Lung (tissue), 11 donors: ENCODE measurements at regions not wholly inside any gene's neighbourhood (a gene's known extent, or its start where the extent isn't known, plus 50 kb on each side); places are given as distances from the start of the nearest gene placed in this dataset.

Source experiments
- ATAC-seq: fragments of 200-7000 bp; cut with Tn5 transposase; one replicate; pipeline ENCODE4 v1.9.1; 2020; ENCODE audit warnings: moderate number of reproducible peaks; ENCODE audit not compliant: insufficient read depth, low FRiP score
- DNase-seq, 3 donors: peaks; one replicate each; pipeline ENCODE4 v3.0.0-alpha.2; 2013 to 2017
- H3K27ac ChIP-seq, 2 donors: one replicate each; pipeline ENCODE4 v1.5.1; 2013; ENCODE audit warnings: mild to moderate bottlenecking in 2 of 2, moderate library complexity in 2 of 2, control low read depth in 1 of 2, inconsistent platforms in 1 of 2, low read depth in 1 of 2, low read length in 1 of 2
- H3K27me3 ChIP-seq, 3 donors: one replicate each; pipeline ENCODE4 v1.5.1; 2013; ENCODE audit warnings: low read length in 2 of 3; ENCODE audit not compliant: control insufficient read depth in 3 of 3, insufficient read depth in 3 of 3
- H3K36me3 ChIP-seq, 4 donors: one replicate each; pipeline ENCODE4 v1.5.1; 2013; ENCODE audit warnings: low read length in 4 of 4, mild to moderate bottlenecking in 1 of 4, moderate library complexity in 1 of 4; ENCODE audit not compliant: control insufficient read depth in 4 of 4, insufficient read depth in 4 of 4
- H3K4me1 ChIP-seq, 5 donors: one replicate each; pipeline ENCODE4 v1.5.1; 2013; ENCODE audit warnings: low read length in 5 of 5, mild to moderate bottlenecking in 2 of 5, moderate library complexity in 1 of 5; ENCODE audit not compliant: control insufficient read depth in 5 of 5, insufficient read depth in 5 of 5
- H3K4me3 ChIP-seq: one replicate; pipeline ENCODE4 v1.5.1; 2013; ENCODE audit warnings: mild to moderate bottlenecking, control low read depth, moderate library complexity
- H3K9ac ChIP-seq, 2 donors: one replicate each; pipeline ENCODE4 v1.5.1; 2013; ENCODE audit warnings: low read length in 2 of 2, control low read depth in 1 of 2; ENCODE audit not compliant: insufficient read depth in 1 of 2
- H3K9me3 ChIP-seq, 4 donors: one replicate each; pipeline ENCODE4 v1.5.1; 2013; ENCODE audit warnings: low read length in 3 of 4, mild to moderate bottlenecking in 1 of 4, moderate library complexity in 1 of 4; ENCODE audit not compliant: control insufficient read depth in 4 of 4, insufficient read depth in 3 of 4
- CTCF ChIP-seq: IDR thresholded peaks from 2 replicates; pipeline ENCODE4 v1.5.1; 2012; ENCODE audit warnings: mild to moderate bottlenecking; ENCODE audit errors: control extremely low read depth, extremely low read depth
- WGBS, 2 donors: extraction: QIAGEN DNeasy Blood & Tissue Kit; methylation state at CpG; one replicate each; pipeline ENCODE4 v1.1.7; 2013; 5-methylcytosine and 5-hydroxymethylcytosine counted together
- donor health status: control.
- donor health status: control.
- donor health status: Bipolar disorder and iron deficiency.
- donor health status: healthy.
- donor health status: DM: yes; HTN: yes; CAD: no.

- no peaks in the 10 kb centered on the region for H3K27me3 ChIP-seq
- WGBS, 2 donors: 95 to 97% methylated on average over 3 of the region's 3 CpGs
- H3K9ac ChIP-seq: no peak overlapping the region
- H3K36me3 ChIP-seq: peaks cover 0 to 4% (median 0%) of the 10 kb centered on the region in 4 donors
- TF ChIP-seq CTCF: no peak
- no peak overlapping the region for H3K27ac ChIP-seq
- H3K4me1 ChIP-seq: no peaks in the 10 kb centered on the region
- ATAC-seq (no peak), DNase-seq (no peak)
- peaks cover 2 to 6% (median 3%) of the 10 kb centered on the region in 4 donors for H3K9me3 ChIP-seq
- no peak overlapping the region for H3K4me3 ChIP-seq
These were observed 80.8 kb upstream of the METRNL start for GRCh38 chr17:82998637-82999036.

- ATAC-seq (no peak), DNase-seq (no peak)
- Histone ChIP-seq H3K4me3 (no peak overlapping the region), H3K27ac (no peak overlapping the region), H3K9me3 (peaks cover 2 to 6% (median 3%) of the 10 kb centered on the region in 4 donors), H3K27me3 (no peaks in the 10 kb centered on the region), H3K36me3 (peaks cover 0 to 9% (median 7%) of the 10 kb centered on the region in 4 donors), H3K4me1 (no peaks in the 10 kb centered on the region), H3K9ac (no peak overlapping the region)
- TF ChIP-seq CTCF: no peak
- 79 to 89% methylated on average over 6 of the region's 6 CpGs for WGBS, 2 donors
These were observed 78.7 kb upstream of the METRNL start for GRCh38 chr17:83000738-83001137.

DNA sequence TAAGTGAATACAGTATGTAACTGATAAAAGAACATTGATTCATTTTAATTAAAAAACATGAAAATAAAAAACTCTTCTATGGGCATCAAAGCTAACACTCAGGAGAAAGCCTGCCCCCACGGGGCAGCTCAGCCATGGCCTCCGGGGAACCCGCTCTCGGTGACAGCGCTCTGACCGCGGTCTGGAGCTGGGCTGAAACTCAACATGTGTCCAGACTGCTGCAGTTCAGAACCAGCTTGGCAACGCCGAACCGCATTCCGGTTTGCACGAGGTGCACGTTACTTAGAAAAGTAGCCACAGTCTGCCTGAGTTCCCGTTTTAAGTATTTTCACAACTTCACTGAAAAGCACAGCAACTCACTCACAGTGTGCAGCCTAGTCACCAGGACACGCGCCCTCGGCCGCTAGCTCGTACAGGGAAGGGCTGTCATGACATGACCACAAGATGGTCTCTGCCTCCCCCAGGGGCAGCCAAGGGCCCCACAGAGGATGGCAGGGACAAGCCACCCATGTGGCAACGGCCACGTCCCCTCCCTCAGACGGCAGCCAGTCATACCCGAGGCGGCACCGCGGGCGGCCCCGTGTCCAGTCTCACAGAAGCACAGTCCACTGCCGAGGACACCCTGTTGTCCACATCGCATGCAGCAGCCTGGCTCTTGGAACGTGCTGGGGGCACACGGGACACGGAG lies 77.1 kb upstream of the METRNL start:
- no peaks in the 10 kb centered on the region for H3K27me3 ChIP-seq
- H3K36me3 ChIP-seq: peaks cover 0 to 10% (median 7%) of the 10 kb centered on the region in 4 donors
- no peak overlapping the region for H3K27ac ChIP-seq
- DNase-seq (no peak), ATAC-seq (no peak)
- H3K9ac ChIP-seq: no peak overlapping the region
- WGBS, 2 donors: 97 to 99% methylated on average over 33 of the region's 33 CpGs
- H3K4me3 ChIP-seq: no peak overlapping the region
- H3K4me1 ChIP-seq: peaks cover 0 to 7% (median 2%) of the 10 kb centered on the region in 5 donors
- TF ChIP-seq CTCF: no peak
- peaks cover 2 to 6% (median 3%) of the 10 kb centered on the region in 4 donors for H3K9me3 ChIP-seq
